Activated CD8-positive, alpha-beta memory T cell treated with anti-CD3 and anti-CD28 coated beads, Interleukin-2, amount 50 U/mL, for 48 hours (primary cell): ENCODE measurements at regions not wholly inside any gene's neighbourhood (a gene's known extent, or its start where the extent isn't known, plus 50 kb on each side); places are given as distances from the start of the nearest gene placed in this dataset.
"Not testable (repeated sequence)": the region's sequence is repeated elsewhere in the genome, so short reads cannot be mapped to it uniquely, and the experiment has no call there.

Source experiments
- DNase-seq: peaks from one replicate; pipeline ENCODE4 v3.0.0-alpha.2; 2020

DNA sequence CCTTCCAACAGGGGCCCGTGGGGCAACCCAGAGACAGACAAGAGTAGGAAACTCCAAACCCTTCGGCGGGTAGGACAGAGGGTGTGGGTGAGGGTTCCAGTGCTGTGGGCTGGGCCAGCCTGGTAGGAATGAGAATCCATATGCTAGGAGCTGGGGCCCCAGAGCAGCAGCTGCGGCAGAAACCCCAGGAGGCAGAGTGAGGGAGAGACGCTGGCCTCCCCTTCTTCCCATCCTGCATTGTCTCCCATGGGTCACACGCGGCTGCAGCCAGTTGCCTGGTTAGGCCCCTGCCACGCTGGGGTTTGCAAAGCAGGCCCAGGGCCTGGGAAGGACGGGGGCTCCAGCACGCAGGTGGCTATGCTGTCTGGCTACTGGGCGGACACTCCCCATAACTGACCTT, 113.1 kb upstream of the CCZ1B start:
- DNase-seq, result not testable (repeated sequence)

DNA sequence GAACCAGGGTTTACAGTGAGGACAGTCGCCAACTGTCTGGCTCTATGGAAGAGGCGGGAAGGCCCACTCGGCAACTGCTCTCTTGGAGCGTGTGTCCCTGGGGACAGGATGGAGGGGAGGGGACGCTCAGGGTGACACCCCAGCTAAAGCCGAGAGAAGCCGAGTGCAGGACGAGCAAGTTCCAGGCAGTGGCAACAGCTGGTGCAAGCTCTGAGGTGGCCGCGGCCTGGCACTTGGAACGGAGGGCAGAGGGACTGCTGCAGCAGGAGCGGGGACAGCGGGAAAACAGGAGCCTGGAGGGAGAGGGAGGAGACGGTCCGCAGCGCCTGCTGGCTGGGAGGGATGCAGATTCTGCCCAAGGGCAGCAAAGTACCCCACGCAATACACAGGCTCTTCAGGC, 113.8 kb upstream of the CCZ1B start:
- DNase-seq, result not testable (repeated sequence)

DNA sequence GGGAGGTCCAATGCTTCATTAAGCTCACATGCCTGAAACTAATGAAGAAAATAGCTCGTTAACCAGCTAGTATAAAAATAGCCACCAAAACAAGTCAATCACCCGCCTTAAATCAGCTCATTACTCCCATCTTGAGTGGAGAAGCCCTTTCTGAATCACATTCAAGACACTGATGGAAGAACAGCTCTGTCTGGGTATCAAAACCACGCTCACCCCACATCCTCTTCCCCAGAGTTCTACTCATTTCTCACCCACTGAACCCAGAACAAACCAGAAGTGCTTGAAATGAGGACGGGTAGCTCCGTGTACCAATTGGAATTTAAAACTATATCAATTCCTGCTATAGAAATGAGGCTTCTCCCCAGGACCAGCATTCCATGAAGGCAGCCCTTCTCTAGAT, 120.8 kb upstream of the CCZ1B start:
- not testable (repeated sequence) for DNase-seq

DNA sequence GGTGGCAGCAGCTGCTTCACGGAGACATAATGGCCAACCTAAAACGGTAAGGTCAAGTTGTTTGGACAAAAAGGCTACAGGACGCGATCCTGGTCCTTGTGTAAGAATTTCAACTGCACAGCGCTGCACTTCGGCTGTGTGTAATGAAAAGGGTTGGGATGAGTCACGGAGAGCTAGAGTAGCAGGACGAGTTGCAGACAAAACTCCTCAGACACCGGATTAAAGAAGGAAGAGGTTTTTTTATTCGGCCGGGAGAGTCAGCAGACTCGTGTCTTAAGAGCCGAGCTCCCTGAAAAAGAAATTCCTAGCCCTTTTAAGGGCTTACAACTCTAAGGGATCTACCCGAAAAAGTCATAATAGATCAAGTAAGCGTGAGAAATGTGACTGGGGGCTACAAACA, 124.2 kb upstream of the CCZ1B start:
- DNase-seq, result not testable (repeated sequence)

DNA sequence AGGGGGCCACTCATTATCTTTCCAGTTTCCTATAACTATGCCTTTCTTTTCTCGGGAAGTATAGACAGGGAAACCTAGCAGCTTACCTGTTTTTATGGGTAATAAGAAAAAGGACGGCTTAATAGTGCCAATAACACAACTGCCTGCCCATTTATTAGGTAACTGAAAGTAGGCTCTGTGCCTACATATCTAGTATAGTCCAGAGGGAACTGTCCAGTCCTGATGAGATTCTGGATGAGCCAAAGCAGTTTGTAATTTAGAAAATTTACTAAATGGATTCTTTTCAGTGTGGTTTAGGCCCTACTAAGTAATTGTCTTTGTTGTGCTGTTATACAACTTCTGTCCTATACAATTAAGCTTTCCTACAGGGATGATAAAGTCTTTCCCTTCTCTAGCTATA, 125.5 kb upstream of the CCZ1B start:
- DNase-seq, result not testable (repeated sequence)

DNA sequence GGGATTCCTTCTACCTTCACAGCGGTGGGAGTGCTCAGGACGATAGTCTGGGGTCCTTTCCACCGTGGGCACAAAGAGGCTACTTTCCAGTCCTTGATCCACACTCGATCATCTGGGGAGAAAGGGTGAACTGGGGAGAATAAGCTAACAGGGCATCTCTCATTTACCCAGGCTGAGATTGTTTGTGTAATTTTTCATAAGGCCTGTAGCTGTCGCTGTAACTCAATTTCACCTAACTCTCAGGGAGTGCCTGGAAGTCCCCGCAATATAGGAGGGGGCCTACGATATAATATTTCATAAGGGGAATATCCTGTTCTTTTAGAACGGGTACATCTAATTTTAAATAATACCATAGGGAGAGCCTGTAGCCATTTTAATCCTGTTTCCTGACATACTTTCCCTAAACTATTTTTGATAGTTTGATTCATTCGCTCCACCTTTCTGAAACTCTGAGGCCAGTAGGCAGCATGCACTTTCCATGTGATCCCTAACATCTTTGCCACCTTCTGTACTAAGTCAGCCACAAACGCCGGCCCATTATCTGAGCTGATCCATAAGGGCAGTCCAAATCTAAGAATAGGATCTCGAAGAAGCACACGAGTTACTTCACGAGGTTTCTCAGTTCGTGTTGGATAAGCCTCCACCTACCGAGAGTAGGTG, 127.2 kb upstream of the CCZ1B start:
- not testable (repeated sequence) for DNase-seq

DNA sequence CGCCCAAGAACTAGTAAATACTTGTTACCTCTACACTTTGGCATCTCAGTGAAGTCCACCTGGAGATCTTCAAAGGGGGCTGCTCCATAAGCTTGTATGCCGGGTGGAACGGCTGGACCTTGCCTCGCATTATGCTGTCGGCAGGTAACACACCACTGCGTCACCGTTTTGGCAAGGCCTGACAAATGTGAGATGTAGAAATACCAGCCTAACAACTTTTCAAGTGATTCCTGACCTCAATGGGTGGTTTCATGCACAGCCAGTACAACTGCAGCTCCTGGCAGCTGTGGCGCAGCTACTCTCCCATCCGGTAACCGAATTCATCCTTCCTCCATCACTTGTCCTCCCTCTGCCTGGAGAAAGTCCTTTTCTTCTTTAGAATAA, 127.7 kb upstream of the CCZ1B start:
- DNase-seq, result not testable (repeated sequence)

DNA sequence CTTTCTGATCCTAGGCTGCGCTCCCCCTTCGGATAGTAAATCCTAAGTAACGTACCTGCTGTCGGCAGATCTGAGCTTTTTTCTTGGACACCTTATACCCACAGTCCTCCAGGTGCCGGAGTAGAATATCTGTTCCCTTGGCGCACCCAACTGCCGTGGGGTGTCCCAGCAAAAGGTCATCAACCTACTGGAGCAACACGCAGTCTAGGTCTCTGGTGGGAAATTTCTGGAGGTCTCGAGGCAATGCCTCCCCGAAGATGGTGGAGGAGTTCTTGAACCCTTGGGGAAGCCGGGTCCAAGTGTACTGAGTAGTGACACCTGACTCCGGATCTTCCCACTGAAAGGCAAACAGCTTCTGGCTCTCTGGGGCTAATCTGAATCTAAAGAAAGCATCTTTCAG, 129.3 kb upstream of the CCZ1B start:
- DNase-seq, result not testable (repeated sequence)

DNA sequence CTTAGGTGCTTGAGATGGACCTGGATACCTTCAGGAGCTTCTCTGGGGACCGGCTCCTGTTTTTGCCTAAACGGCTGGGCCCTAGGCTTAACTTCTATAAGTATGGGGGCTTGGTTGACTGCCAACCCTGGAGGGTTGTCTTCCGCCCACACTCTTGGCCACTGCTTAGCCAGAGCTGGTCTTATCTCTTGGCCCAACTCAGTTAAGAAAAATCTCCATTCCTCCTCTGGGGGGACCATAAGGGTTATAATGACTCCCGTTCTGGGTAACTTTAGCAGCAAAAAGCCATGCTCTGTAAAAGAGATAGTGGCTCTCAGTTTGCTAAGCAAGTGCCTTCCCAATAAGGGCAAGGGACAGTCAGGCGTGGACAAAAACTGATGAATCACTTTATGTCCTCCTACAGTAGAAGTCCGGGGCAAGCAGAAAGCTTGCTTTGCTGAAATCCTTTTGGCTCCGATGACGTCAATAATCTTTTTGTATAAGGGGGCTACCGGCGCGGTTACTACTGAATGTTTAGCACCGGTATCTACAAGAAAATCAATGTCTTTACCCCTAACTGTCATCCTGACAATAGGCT, 130.0 kb upstream of the CCZ1B start:
- not testable (repeated sequence) for DNase-seq

DNA sequence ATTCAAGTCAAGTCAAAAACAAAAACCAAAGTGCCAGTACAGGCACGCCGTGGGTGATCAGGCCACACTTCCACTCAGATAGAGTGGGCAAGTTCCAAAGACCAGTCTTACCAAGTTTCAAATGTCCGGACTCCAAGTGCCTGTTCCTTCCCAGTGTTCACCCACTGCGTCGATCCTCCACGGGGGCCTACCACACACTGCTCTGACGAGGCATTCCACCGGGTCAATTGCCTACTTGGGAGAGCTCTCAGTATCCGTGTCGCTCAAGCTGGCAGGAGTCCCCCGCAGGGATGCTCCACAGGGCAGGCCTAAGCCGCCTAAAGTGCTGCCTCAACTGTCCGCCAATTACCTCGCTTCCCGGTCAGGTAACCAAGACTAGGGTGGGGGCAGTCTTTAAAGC, 132.3 kb upstream of the CCZ1B start:
- DNase-seq, result not testable (repeated sequence)

DNA sequence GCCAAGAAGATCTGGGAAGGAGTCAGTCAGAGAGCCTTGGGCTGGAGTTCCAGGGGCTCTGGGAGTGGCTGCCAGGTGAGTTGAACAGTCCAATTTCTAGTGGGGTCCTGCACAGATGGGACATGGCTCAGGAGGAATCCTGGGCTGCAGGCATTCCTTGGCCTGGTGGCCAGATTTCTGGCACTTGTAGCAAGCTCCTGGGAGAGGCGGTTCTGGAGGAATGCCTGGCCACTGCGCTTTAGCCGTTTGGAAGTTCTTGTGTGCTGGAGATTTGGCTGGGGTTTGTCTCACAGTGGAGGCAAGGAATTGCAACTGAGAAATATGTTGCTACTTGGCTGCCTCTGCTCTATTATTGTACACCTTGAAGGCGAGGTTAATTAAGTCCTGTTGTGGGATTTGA, 133.9 kb upstream of the CCZ1B start:
- not testable (repeated sequence) for DNase-seq

DNA sequence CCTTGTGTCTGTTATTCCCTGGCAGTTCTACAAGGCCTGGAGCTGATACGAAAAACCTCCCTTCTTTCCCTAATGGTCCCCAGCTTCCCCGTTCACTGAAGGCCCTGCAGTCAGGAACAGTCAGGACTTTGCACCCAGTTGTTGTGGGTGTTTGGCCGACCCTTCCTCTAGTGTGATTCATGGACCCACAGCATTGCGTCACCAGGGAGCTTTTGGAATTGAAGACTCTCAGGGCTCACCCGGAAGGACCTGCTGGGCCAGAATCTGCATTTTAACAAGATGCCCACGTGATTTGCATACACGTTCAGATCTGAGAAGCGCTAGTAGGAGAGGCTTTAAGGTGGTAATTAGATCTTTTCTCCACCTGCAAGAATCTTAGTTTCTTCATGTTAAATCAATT, 136.8 kb upstream of the CCZ1B start:
- not testable (repeated sequence) for DNase-seq

DNA sequence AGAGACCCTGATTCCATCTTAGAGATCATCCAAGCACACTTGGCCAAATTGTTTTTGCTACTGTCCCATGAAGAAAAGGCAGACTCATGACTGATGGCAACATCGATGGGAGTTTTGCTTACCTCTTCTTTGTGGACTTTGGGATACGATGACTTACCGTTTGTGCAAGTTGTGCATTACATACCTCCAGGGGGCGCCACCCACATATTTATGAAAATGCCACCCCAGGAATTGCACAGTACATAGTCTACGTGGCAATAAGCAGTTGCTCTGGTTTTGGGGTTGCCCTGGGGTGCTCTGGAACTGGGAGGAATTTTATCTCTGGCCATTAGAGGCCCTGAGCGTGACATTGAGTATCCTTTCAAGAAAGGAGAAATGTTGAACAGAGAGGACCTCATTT, 139.0 kb upstream of the CCZ1B start:
- peak; percentile 82 for DNase-seq

DNA sequence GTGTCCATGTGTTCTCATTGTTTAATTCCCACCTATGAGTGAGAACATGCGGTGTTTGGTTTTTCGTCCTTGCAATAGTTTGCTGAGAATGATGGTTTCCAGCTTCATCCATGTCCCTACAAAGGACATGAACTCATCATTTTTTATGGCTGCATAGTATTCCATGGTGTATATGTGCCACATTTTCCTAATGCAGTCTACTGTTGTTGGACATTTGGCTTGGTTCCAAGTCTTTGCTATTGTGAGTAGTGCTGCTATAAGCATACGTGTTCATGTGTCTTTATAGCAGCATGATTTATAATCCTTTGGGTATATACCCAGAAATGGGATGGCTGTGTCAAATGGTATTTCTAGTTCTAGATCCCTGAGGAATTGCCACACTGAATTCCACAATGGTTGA, 144.1 kb upstream of the CCZ1B start:
- not testable (repeated sequence) for DNase-seq

DNA sequence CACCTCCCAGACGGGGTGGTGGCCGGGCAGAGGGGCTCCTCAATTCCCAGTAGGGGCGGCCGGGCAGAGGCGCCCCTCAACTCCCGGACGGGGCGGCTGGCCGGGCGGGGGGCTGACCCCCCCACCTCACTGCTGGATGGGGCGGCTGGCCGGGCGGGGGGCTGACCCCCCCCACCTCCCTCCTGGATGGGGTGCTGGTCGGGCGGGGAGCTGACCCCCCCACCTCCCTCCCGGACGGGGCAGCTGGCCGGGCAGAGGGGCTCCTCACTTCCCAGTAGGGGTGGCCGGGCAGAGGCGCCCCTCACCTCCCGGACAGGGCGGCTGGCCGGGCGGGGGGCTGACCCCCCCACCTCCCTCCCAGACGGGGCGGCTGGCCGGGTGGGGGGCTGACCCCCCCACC, 148.8 kb upstream of the CCZ1B start:
- not testable (repeated sequence) for DNase-seq

DNA sequence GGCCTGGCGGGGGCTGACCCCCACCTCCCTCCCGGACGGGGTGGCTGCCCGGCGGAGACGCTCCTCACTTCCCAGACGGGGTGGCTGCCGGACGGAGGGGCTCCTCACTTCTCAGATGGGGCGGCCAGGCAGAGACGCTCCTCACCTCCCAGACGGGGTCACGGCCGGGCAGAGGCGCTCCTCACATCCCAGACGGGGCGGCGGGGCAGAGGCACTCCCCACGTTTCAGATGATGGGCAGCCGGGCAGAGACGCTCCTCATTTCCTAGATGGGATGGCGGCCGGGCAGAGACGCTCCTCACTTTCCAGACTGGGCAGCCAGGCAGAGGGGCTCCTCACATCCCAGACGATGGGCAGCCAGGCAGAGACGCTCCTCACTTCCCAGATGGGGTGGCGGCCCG, 149.3 kb upstream of the CCZ1B start:
- DNase-seq, result not testable (repeated sequence)

DNA sequence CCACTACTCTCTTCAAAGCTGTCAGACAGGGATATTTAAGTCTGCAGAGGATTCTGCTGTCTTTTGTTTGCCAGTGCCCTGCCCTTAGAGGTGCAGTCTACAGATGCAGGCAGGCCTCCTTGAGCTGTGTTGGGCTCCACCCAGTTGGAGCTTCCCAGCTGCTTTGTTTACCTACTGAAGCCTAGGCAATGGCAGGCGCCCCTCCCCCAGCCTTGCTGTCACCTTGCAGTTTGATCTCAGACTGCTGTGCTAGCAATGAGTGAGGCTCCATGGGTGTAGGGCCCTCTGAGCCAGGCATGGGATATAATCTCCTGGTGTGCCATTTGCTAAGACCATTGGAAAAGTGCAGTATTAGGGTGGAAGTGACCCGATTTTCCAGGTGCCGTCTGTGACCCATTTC, 151.3 kb upstream of the CCZ1B start:
- not testable (repeated sequence) for DNase-seq

DNA sequence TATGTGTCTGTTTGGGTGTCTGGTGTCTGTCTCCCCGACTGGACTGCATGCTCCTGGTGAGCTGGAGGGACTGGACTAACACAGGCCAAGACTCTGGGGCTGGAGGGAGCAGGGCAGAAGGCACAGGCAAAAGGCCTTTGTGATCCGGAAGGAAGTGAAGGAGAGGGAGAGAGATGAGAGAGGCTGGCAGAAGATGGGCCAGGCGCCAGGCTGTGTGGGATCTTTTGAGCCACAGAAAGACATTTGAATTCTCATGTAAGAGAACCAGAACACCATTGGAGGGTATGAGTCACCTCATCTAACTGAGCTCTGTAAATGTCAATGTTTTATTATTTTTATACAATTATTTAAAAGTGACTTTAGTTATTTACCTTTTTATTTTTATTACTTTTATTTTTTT, 152.3 kb upstream of the CCZ1B start:
- DNase-seq, result not testable (repeated sequence)

DNA sequence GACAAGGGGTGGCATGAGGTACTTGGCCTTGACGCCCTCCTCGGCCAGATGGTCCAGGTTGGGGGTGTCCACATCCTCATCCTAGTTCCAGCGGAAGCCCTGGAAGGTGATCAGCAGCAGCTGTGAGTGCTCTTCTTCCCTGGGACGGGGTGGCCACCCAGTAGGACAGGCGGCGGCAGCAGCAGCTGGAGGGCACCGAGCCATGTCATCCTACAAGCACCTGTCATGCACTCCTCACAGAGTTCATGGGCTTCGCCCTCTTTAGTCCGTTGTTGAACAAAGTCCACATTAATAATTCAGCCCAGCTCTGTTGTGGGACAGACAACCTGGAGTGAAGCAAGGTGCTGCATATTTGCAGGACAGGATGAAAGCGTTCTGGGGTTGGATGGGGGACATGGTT, 153.4 kb upstream of the CCZ1B start:
- DNase-seq, result not testable (repeated sequence)

DNA sequence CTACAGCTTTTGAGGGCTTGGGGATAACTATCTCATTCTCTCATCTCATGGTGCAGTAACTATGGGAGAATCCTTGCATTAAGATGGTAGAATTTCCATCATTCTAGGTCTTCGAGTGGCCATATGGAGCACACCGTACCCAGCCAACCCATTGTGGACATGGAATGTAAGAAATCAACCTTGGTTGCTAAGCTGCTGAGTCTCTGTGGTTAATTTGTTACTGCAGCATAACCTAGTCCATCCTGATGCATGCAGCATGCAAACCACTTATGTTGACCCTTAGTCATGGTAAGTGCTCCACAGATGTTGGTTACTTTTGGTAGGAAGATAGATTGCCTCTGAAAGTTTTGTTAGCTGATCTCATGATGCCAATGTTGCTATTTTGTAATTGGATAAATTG, 156.3 kb upstream of the CCZ1B start:
- DNase-seq, result not testable (repeated sequence)

DNA sequence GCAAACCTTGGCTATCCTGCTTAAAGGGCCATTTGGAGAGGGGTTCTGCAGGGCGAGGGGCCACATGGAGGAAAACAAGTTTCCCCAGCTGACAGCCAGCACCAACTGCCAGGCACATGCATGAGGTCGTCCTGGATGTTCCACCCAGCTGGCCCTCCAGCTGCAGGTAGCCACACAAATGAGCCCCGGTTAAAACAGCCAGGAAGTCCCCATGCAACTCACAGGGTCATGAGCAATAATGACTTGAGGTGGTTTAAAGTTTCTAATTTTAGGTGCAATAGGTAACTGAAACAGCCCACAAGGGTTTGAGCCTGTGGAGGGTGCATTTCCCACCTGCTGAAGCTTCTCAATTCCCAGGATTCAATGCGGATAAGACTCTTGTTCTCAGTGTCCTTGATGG, 160.8 kb upstream of the CCZ1B start:
- DNase-seq, result not testable (repeated sequence)

DNA sequence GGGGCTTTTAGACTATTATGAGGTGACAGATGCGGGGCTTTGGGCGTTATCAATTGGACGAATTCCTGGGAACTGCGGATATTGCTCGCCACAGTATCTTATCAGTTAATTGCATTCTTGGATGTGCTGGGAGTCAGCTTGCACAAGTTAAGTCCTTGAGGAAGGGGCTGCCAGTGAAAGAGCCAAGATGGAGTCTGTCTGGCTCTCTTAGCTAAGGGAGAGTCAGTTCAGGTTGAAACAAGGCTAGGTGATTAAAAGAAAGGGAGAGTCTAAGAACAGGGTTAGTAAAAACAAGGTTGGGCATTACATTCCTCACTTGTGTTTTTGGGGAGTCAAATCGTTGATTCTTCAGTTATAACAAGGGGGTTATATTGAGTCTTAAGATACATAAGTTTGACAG, 162.5 kb upstream of the CCZ1B start:
- DNase-seq, result not testable (repeated sequence)

DNA sequence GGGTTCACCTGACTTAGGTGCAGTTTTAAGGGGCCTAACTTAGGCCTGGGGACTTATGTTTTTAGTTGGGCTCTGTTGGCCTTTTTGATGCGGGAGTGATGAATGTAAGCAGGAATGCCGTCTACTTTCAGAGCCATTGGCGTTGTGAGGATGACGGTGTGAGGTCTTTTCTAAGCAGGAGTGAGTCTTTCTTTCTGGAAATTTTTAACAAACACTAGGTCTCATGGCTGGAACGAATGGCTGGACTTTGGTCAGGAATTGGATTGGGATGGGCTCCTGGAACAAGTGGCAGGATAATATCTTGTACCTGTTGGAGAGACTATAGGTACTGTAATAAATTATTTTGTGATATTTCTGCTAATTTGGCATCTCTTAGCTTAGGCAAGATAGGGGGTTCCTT, 163.9 kb upstream of the CCZ1B start:
- not testable (repeated sequence) for DNase-seq

DNA sequence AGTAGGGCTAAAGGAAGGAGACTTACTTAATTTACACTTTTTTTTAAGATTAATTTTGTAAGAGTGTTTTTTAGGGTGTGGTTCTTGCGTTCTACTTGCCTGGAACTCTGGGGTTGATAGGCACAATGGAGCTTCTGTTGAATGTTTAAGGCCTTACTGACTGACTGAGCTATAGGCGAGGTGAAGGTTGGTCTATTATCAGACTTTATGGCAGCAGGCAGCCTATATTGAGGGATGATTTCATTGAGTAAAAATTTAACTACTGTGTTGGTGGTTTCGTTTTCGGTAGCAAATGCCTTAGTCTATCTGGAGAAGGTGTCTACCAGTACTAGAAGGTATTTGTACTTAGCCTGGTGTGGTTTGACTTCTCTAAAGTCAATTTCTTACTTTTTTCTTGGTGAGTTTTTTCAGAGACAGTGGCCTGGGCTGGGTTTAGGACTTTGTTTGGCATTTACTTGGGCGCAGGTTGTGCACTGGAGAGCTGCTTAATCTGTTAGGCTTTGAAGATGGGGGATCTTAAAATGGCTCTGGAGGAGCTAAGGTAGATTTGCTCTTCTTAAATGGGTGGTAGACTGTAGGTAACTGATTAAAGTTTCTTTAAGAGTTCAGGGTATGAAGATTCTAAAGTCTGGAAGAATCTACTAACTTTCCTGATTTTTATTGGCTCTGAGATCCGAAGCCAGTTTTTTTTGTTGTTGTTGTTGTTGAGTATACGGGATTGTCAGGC, 164.5 kb upstream of the CCZ1B start:
- DNase-seq, result not testable (repeated sequence)
